Gastrocnemius medialis (tissue), 4 donors: ENCODE measurements at regions not wholly inside any gene's neighbourhood (a gene's known extent, or its start where the extent isn't known, plus 50 kb on each side); places are given as distances from the start of the nearest gene placed in this dataset.

Source experiments
- ATAC-seq, 2 donors: fragments of 150-250 bp; one replicate each; pipeline ENCODE4 v1.9.1; 2016
- DNase-seq, 2 donors: peaks; one replicate each; pipeline ENCODE4 v3.0.0-alpha.2; 2019
- H3K27ac ChIP-seq, 4 donors: fragments of 200-600 bp; sonication (generic); 1 replicate in 1 of 4; 2 replicates in 3 of 4; pipeline ENCODE4 v1.5.1; 2016 to 2018; ENCODE audit warnings: mild to moderate bottlenecking in 2 of 4, moderate library complexity in 1 of 4
- H3K27me3 ChIP-seq, 3 donors: fragments of 200-600 bp; sonication (generic) in 2 of 3; 1 replicate in 1 of 3; 2 replicates in 2 of 3; pipeline versions ENCODE4 v1.5.1 to v1.6.0; 2016 to 2019; ENCODE audit warnings: mild to moderate bottlenecking in 1 of 3, moderate library complexity in 1 of 3
- H3K36me3 ChIP-seq, 2 donors: fragments of 200-600 bp; sonication (generic) in 1 of 2; one replicate each; pipeline ENCODE4 v1.5.1; 2017 to 2018
- H3K4me1 ChIP-seq, 2 donors: fragments of 200-600 bp; sonication (generic) in 1 of 2; one replicate each; pipeline ENCODE4 v1.5.1; 2016 to 2017; ENCODE audit warnings: mild to moderate bottlenecking in 2 of 2
- H3K4me3 ChIP-seq, 4 donors: fragments of 200-600 bp; sonication (generic) in 3 of 4; 1 replicate in 1 of 4; 2 replicates in 3 of 4; pipeline ENCODE4 v1.5.1; 2016 to 2019; ENCODE audit warnings: mild to moderate bottlenecking in 2 of 4
- H3K9me3 ChIP-seq, 3 donors: fragments of 200-600 bp; sonication (generic) in 2 of 3; 1 replicate in 1 of 3; 2 replicates in 2 of 3; pipeline ENCODE4 v1.5.1; 2016 to 2019
- CTCF ChIP-seq, 5 experiments: fragments of 450-650 bp in 3 of 5; fragments of 200-600 bp in 2 of 5; sonication (generic) in 2 of 5; IDR thresholded peaks in 4 of 5; conservative IDR thresholded peaks in 1 of 5; 1 replicate in 4 of 5; 2 replicates in 1 of 5; pipeline ENCODE4 v1.5.1; 2016 to 2019; ENCODE audit warnings: antibody characterized with exemption in 5 of 5, mild to moderate bottlenecking in 3 of 5, moderate library complexity in 3 of 5
- POLR2A ChIP-seq, 2 donors: fragments of 450-650 bp; IDR thresholded peaks; one replicate each; pipeline ENCODE4 v1.6.1; 2017; ENCODE audit warnings: antibody characterized with exemption in 2 of 2, mild to moderate bottlenecking in 2 of 2, moderate library complexity in 2 of 2
- in situ Hi-C, 4 donors: fragments of 200-750 bp; cut with MboI; loops; one replicate each; pipeline versions ENCODE4 v1.15.0 to v1.8.0; 2017; ENCODE audit warnings: low sequenced_read_pairs in 4 of 4
- intact Hi-C: fragments of 100-400 bp; cut with DNase I; formaldehyde crosslinking; loops from one replicate; pipeline ENCODE4 v1.15.1; 2023; ENCODE audit warnings: low total_unique reads

DNA sequence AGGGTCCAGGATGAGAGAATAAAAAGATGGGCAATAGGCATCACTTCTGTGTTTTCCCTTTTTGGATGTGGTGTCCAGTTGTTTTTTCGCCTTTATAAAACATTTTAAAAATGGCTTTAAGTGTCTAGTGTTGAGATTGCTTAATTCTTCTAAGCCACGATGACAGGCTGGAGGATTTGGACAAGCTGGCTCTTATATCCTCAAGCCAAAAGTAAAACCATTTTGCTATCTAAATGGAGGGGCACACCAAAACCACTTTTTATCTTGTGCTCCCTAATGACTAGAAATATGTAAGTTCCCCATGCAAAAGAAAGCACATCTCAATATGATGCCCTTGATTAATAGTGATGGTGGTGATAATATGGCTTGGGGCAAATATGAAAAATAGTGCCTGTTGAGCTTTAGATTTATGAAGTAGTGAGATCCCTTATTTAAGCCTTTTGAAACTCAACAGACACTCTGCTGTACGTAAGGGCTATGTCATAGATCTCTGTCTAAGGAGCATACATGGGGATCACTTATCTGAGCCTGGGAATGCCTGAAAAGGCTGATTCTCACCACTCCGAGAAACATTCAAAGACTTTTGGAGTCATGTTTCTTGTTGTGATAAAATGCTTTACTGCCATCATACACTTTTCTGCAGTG lies 185.5 kb downstream of the KCNS3 start:
- TF ChIP-seq POLR2A (IDR thresholded peaks at IDR 0.05) (no peak), CTCF (IDR thresholded peaks at IDR 0.05 in 4 of 5, conservative IDR thresholded peaks at IDR 0.05 in 1 of 5) (no peak)
- DNase-seq (no peak), ATAC-seq (no peak)
- H3K9me3 ChIP-seq: no peaks in the 10 kb centered on the region
- H3K27me3 ChIP-seq: no peaks in the 10 kb centered on the region
- in situ Hi-C loops: no loop called here
- H3K4me1 ChIP-seq: peaks cover 28 to 32% of the 10 kb centered on the region in 2 donors
- H3K27ac ChIP-seq: no peak overlapping the region
- no peak overlapping the region for H3K4me3 ChIP-seq
- intact Hi-C loops: no loop called here
- H3K36me3 ChIP-seq: no peaks in the 10 kb centered on the region

GRCh38 chr2:18062892-18063291 lies 184.4 kb downstream of the KCNS3 start:
- ATAC-seq (no peak), DNase-seq (no peak)
- Histone ChIP-seq H3K4me3 (no peak overlapping the region), H3K27me3 (no peaks in the 10 kb centered on the region), H3K36me3 (no peaks in the 10 kb centered on the region), H3K4me1 (peaks cover 20 to 30% of the 10 kb centered on the region in 2 donors), H3K27ac (no peak overlapping the region), H3K9me3 (no peaks in the 10 kb centered on the region)
- intact Hi-C loops: no loop called here
- TF ChIP-seq POLR2A (IDR thresholded peaks at IDR 0.05): no peak
- no peak for TF ChIP-seq CTCF (IDR thresholded peaks at IDR 0.05 in 4 of 5, conservative IDR thresholded peaks at IDR 0.05 in 1 of 5)
- in situ Hi-C loops: no loop called here

- Histone ChIP-seq H3K27me3 (no peaks in the 10 kb centered on the region), H3K9me3 (no peaks in the 10 kb centered on the region), H3K36me3 (no peaks in the 10 kb centered on the region), H3K4me3 (no peak overlapping the region), H3K27ac (no peak overlapping the region), H3K4me1 (peaks cover 14 to 21% of the 10 kb centered on the region in 2 donors)
- no peak for DNase-seq
- in situ Hi-C loops (no loop called here), intact Hi-C loops (no loop called here)
- no peak for TF ChIP-seq CTCF (IDR thresholded peaks at IDR 0.05 in 4 of 5, conservative IDR thresholded peaks at IDR 0.05 in 1 of 5)
- no peak for TF ChIP-seq POLR2A (IDR thresholded peaks at IDR 0.05)
- ATAC-seq: no peak
These were observed 183.2 kb downstream of the KCNS3 start for GRCh38 chr2:18061717-18062116.

- TF ChIP-seq CTCF (IDR thresholded peaks at IDR 0.05 in 4 of 5, conservative IDR thresholded peaks at IDR 0.05 in 1 of 5) (no peak), POLR2A (IDR thresholded peaks at IDR 0.05) (no peak)
- ATAC-seq (no peak), DNase-seq (no peak)
- Histone ChIP-seq H3K9me3 (no peaks in the 10 kb centered on the region), H3K4me1 (peaks cover 0 to 3% of the 10 kb centered on the region in 2 donors), H3K27ac (no peak overlapping the region), H3K36me3 (no peaks in the 10 kb centered on the region), H3K4me3 (no peak overlapping the region), H3K27me3 (no peaks in the 10 kb centered on the region)
- in situ Hi-C loops (no loop called here), intact Hi-C loops (no loop called here)
These were observed 179.2 kb downstream of the KCNS3 start for GRCh38 chr2:18057657-18058056.

GRCh38 chr2:18055290-18055689 lies 176.8 kb downstream of the KCNS3 start:
- in situ Hi-C loops (no loop called here), intact Hi-C loops (no loop called here)
- H3K27me3 ChIP-seq: no peaks in the 10 kb centered on the region
- no peaks in the 10 kb centered on the region for H3K36me3 ChIP-seq
- ATAC-seq (no peak), DNase-seq (no peak)
- TF ChIP-seq POLR2A (IDR thresholded peaks at IDR 0.05): no peak
- TF ChIP-seq CTCF (IDR thresholded peaks at IDR 0.05 in 4 of 5, conservative IDR thresholded peaks at IDR 0.05 in 1 of 5): no peak
- H3K4me1 ChIP-seq: no peaks in the 10 kb centered on the region
- H3K27ac ChIP-seq: no peak overlapping the region
- no peaks in the 10 kb centered on the region for H3K9me3 ChIP-seq
- H3K4me3 ChIP-seq: no peak overlapping the region
